Tibial nerve (tissue), 4 donors: ENCODE measurements at regions not wholly inside any gene's neighbourhood (a gene's known extent, or its start where the extent isn't known, plus 50 kb on each side); places are given as distances from the start of the nearest gene placed in this dataset.

Source experiments
- DNase-seq, 2 donors: peaks; one replicate each; pipeline ENCODE4 v3.0.0-alpha.2; 2019; ENCODE audit warnings: low spot score in 2 of 2
- H3K27ac ChIP-seq, 4 donors: fragments of 200-600 bp; sonication (generic) in 3 of 4; one replicate each; pipeline ENCODE4 v1.5.1; 2017 to 2019; ENCODE audit warnings: mild to moderate bottlenecking in 1 of 4
- H3K27me3 ChIP-seq, 2 donors: fragments of 200-600 bp; sonication (generic) in 1 of 2; one replicate each; pipeline versions ENCODE4 v1.5.1 to v1.6.0; 2017 to 2019
- H3K36me3 ChIP-seq, 3 donors: fragments of 200-600 bp; sonication (generic); one replicate each; pipeline ENCODE4 v1.5.1; 2018 to 2019
- H3K4me1 ChIP-seq, 4 donors: fragments of 200-600 bp; sonication (generic) in 3 of 4; one replicate each; pipeline ENCODE4 v1.5.1; 2017 to 2019
- H3K4me3 ChIP-seq, 4 donors: fragments of 200-600 bp; sonication (generic) in 3 of 4; one replicate each; pipeline ENCODE4 v1.5.1; 2017 to 2019; ENCODE audit warnings: mild to moderate bottlenecking in 1 of 4, moderate library complexity in 1 of 4
- H3K9me3 ChIP-seq, 4 donors: fragments of 200-600 bp; sonication (generic) in 3 of 4; one replicate each; pipeline ENCODE4 v1.5.1; 2017 to 2019
- EP300 ChIP-seq, 2 donors: sonication (generic); formaldehyde crosslinking; IDR thresholded peaks; one replicate each; pipeline ENCODE4 v1.6.1; 2017; ENCODE audit warnings: antibody characterized with exemption in 2 of 2, mild to moderate bottlenecking in 1 of 2
- POLR2A ChIP-seq, 2 donors: fragments of 450-650 bp; IDR thresholded peaks; one replicate each; pipeline ENCODE4 v1.6.1; 2017; ENCODE audit warnings: antibody characterized with exemption in 2 of 2, mild to moderate bottlenecking in 2 of 2, moderate library complexity in 2 of 2
- WGBS, 2 donors: methylation state at CpG; one replicate each; pipeline ENCODE4 v1.1.5; 2018; 5-methylcytosine and 5-hydroxymethylcytosine counted together
- TF ChIP-seq, protein P1 (sequence below), 5 experiments: fragments of 200-600 bp in 3 of 5; fragments of 450-650 bp in 2 of 5; sonication (generic) in 3 of 5; IDR thresholded peaks; one replicate each; pipeline ENCODE4 v1.5.1; 2016 to 2019; ENCODE audit warnings: antibody characterized with exemption in 5 of 5, mild to moderate bottlenecking in 3 of 5, moderate library complexity in 2 of 5

DNA sequence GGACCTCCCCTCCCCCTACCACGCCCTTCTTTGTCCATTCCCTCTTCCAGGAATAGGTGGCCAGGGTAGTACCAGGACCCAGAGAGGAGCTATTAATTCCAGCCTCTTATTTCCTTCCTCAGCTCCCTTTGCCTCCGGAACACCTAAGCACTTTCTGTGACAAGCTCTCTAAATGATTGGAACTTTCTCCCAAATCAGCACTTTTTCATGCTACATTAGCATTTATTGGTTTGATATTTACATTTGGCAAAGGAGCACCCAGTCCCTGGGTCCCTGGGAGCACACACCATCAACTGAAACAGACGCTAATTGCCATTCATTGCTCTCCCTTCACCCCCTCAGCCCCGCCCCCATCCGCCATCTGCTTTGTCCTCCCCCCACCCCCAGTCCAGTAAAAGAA is 182.0 kb upstream of the BCOR start:
- H3K36me3 ChIP-seq = no peaks in the 10 kb centered on the region
- H3K27me3 ChIP-seq = no peaks in the 10 kb centered on the region
- TF ChIP-seq POLR2A (IDR thresholded peaks at IDR 0.05) = no peak
- TF ChIP-seq, protein P1, sequence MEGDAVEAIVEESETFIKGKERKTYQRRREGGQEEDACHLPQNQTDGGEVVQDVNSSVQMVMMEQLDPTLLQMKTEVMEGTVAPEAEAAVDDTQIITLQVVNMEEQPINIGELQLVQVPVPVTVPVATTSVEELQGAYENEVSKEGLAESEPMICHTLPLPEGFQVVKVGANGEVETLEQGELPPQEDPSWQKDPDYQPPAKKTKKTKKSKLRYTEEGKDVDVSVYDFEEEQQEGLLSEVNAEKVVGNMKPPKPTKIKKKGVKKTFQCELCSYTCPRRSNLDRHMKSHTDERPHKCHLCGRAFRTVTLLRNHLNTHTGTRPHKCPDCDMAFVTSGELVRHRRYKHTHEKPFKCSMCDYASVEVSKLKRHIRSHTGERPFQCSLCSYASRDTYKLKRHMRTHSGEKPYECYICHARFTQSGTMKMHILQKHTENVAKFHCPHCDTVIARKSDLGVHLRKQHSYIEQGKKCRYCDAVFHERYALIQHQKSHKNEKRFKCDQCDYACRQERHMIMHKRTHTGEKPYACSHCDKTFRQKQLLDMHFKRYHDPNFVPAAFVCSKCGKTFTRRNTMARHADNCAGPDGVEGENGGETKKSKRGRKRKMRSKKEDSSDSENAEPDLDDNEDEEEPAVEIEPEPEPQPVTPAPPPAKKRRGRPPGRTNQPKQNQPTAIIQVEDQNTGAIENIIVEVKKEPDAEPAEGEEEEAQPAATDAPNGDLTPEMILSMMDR (IDR thresholded peaks at IDR 0.05) = no peak
- TF ChIP-seq EP300 (IDR thresholded peaks at IDR 0.05) = no peak
- no peak for DNase-seq
- H3K27ac ChIP-seq = no peak overlapping the region
- WGBS, 2 donors = 77 to 97% methylated on average over 4 to 5 of the region's 5 CpGs
- H3K4me3 ChIP-seq = no peak overlapping the region
- H3K9me3 ChIP-seq = peaks cover 0 to 3% (median 0%) of the 10 kb centered on the region in 4 donors
- peaks cover 0 to 14% (median 0%) of the 10 kb centered on the region in 4 donors for H3K4me1 ChIP-seq

DNA sequence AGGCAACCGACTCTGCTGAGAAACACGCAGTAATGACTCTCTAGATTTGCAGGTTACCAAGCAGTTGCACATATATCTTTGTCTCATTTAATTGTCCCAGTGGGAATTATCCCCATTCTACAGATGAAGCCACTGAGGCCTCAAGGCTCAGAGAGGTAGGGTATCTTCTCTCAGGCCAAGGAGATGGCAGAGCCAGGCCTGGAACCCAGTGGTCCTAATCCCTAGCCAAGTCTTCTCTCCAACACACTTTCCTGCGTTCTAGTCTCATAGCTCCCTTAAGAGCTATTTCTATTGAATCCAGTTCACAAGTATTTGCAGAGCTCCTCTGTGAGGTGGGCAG is 181.3 kb upstream of the BCOR start:
- peaks cover 0 to 14% (median 0%) of the 10 kb centered on the region in 4 donors for H3K4me1 ChIP-seq
- no peak for TF ChIP-seq POLR2A (IDR thresholded peaks at IDR 0.05)
- TF ChIP-seq, protein P1 (IDR thresholded peaks at IDR 0.05) = no peak
- no peak for TF ChIP-seq EP300 (IDR thresholded peaks at IDR 0.05)
- H3K27ac ChIP-seq = no peak overlapping the region
- DNase-seq = no peak
- H3K36me3 ChIP-seq = no peaks in the 10 kb centered on the region
- no peaks in the 10 kb centered on the region for H3K27me3 ChIP-seq
- WGBS, 2 donors = 64 to 73% methylated on average over 2 to 3 of the region's 3 CpGs
- H3K9me3 ChIP-seq = peaks cover 0 to 3% (median 0%) of the 10 kb centered on the region in 4 donors
- no peak overlapping the region for H3K4me3 ChIP-seq

DNA sequence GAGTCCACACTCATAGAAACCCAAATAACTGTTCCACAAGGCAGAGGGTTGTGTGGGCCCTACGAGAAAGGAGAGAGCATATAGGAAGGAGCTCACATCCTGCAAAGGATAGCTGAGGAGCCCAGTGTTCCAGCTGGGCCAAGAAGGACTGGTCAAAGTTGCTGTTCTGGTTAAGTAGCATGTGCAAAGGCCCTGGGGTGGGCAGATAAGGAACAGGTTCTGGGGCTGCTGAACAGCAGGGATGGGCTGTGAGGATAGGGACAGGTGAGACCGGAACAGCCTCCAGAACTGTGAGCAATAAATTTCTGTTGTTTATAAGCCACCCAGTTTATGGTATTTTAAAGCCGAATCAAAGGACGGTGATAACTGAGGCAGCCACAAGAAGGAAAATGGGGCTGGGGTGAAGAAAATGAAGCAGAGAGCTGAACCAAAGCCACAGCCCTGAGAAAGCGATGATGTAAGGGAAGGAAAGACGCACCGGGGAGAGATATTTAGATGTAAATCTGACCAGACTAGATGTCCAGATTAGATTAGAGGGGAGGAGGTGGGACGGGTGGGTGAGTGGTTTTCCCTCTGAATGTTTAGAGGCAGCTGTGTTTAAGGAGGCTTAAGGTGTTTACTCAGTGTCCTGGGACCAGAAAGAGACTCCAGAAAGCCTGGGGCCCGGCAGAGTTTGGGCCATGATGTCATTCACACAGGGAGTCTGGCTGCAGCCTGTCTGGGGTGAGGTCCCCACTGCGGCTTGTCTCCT is 180.8 kb upstream of the BCOR start:
- no peaks in the 10 kb centered on the region for H3K36me3 ChIP-seq

DNA sequence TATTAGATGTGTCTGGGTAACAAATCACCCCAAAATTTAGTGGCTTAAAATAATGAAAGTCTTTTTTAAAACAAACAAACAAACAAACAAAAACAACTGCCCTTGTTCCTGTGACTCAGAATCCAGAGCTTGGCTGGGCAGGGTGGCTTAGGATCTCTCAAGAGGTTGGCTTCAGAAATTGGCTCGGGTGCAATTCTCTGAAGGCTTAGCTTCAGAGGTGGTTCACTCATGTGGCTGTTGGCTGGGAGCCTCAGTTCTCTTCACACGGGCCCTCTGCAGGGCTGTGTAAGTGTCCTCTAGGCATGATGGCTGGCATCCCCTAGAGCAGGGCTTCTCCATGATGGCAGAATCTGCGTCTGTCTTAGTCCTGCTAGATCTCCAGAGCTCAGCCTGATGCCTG is 179.9 kb upstream of the BCOR start:
- WGBS, 2 donors = 71 to 88% methylated on average over 2 to 3 of the region's 3 CpGs
- no peaks in the 10 kb centered on the region for H3K36me3 ChIP-seq
- DNase-seq = no peak
- H3K4me3 ChIP-seq = no peak overlapping the region
- H3K27ac ChIP-seq = no peak overlapping the region
- no peaks in the 10 kb centered on the region for H3K27me3 ChIP-seq
- peaks cover 0 to 3% (median 0%) of the 10 kb centered on the region in 4 donors for H3K4me1 ChIP-seq
- peaks cover 0 to 3% (median 0%) of the 10 kb centered on the region in 4 donors for H3K9me3 ChIP-seq
- no peak for TF ChIP-seq EP300 (IDR thresholded peaks at IDR 0.05)
- TF ChIP-seq POLR2A (IDR thresholded peaks at IDR 0.05) = no peak
- TF ChIP-seq, protein P1 (IDR thresholded peaks at IDR 0.05) = no peak

More for the DNA sequence above, 180.8 kb upstream of the BCOR start:
- no peak for DNase-seq
- Histone ChIP-seq H3K27ac (no peak overlapping the region), H3K9me3 (peaks cover 0 to 3% (median 0%) of the 10 kb centered on the region in 4 donors), H3K4me1 (peaks cover 0 to 12% (median 0%) of the 10 kb centered on the region in 4 donors), H3K4me3 (no peak overlapping the region), H3K27me3 (no peaks in the 10 kb centered on the region)
- TF ChIP-seq POLR2A (IDR thresholded peaks at IDR 0.05) = no peak
- TF ChIP-seq, protein P1 (IDR thresholded peaks at IDR 0.05) = no peak
- TF ChIP-seq EP300 (IDR thresholded peaks at IDR 0.05) = no peak
- WGBS, 2 donors = 81 to 85% methylated on average over 10 of the region's 10 CpGs

DNA sequence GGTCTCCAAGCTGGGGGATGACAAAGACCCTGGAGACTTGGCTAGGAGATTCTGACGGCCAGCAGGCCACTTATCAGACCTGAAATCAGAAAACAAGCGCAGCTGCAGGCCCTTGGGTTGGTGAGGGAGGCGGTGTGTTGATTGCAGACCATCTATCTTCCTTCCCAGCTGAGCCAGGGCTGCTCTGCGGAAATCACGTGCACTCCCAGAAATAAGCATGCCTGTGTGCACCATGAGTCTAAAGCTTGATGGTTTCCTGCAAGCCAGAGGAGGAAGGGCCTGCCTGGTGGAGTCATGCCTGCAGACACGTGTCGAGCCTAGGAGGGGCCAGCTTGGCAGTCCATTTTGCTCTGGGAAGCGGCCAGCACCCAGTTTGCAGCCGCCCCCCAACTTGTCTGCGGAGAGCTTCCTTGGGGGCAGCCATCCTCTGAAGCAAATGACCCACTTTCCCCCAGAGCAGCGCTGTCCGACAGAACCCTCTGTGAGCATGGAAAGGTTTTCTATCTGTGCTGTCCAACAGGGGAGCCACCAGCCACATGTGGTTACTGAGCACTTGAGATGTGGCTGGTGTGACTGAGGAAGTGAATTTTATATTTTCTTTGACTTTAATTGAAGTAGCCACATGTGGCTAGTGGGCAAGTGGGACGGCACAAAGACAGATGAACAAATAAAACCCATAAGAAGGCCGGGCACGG is 175.7 kb upstream of the BCOR start:
- TF ChIP-seq, protein P1 (IDR thresholded peaks at IDR 0.05) = no peak
- TF ChIP-seq POLR2A (IDR thresholded peaks at IDR 0.05) (no peak), EP300 (IDR thresholded peaks at IDR 0.05) (peak in 1 of 2 donors; percentile 53)
- Histone ChIP-seq H3K4me1 (no peaks in the 10 kb centered on the region), H3K27ac (no peak overlapping the region), H3K36me3 (no peaks in the 10 kb centered on the region), H3K27me3 (no peaks in the 10 kb centered on the region), H3K4me3 (no peak overlapping the region), H3K9me3 (peaks cover 0 to 3% (median 0%) of the 10 kb centered on the region in 4 donors)
- 72 to 81% methylated on average over 10 to 15 of the region's 15 CpGs for WGBS, 2 donors
- no peak for DNase-seq
